Activated naive CD4-positive, alpha-beta T cell treated with anti-CD3 and anti-CD28 coated beads, Interleukin-2, amount 50 U/mL, for 72 hours (primary cell): ENCODE measurements at regions not wholly inside any gene's neighbourhood (a gene's known extent, or its start where the extent isn't known, plus 50 kb on each side); places are given as distances from the start of the nearest gene placed in this dataset.

Experiments used
- ATAC-seq, 2 donors: fragments of 150-1000 bp; cut with Tn5 transposase; 2 replicates each; pipeline ENCODE4 v1.10.0; 2021; ENCODE audit warnings: mild to moderate bottlenecking in 2 of 2, moderate library complexity in 2 of 2
- DNase-seq, 2 donors: peaks; one replicate each; pipeline ENCODE4 v3.0.0; 2021 to 2022; ENCODE audit warnings: low spot score in 2 of 2
- H3K27ac Mint-ChIP-seq, 2 donors: one replicate each; pipeline ENCODE4 v1.8.0; 2022; ENCODE audit warnings: mild to moderate bottlenecking in 2 of 2, mixed read lengths in 2 of 2
- H3K36me3 Mint-ChIP-seq, 2 donors: one replicate each; pipeline ENCODE4 v1.8.0; 2022; ENCODE audit warnings: mixed read lengths in 2 of 2
- H3K9me3 Mint-ChIP-seq, 2 donors: one replicate each; pipeline ENCODE4 v1.8.0; 2022; ENCODE audit warnings: mixed read lengths in 2 of 2

GRCh38 chr20:63087236-63087871 lies 80.6 kb upstream of the BHLHE23 start:
- no peak for ATAC-seq
- Mint-ChIP-seq H3K9me3 (no peaks in the 10 kb centered on the region), H3K36me3 (no peaks in the 10 kb centered on the region), H3K27ac (no peak overlapping the region)
- DNase-seq = peak in 1 of 2 donors; percentile 30

DNA sequence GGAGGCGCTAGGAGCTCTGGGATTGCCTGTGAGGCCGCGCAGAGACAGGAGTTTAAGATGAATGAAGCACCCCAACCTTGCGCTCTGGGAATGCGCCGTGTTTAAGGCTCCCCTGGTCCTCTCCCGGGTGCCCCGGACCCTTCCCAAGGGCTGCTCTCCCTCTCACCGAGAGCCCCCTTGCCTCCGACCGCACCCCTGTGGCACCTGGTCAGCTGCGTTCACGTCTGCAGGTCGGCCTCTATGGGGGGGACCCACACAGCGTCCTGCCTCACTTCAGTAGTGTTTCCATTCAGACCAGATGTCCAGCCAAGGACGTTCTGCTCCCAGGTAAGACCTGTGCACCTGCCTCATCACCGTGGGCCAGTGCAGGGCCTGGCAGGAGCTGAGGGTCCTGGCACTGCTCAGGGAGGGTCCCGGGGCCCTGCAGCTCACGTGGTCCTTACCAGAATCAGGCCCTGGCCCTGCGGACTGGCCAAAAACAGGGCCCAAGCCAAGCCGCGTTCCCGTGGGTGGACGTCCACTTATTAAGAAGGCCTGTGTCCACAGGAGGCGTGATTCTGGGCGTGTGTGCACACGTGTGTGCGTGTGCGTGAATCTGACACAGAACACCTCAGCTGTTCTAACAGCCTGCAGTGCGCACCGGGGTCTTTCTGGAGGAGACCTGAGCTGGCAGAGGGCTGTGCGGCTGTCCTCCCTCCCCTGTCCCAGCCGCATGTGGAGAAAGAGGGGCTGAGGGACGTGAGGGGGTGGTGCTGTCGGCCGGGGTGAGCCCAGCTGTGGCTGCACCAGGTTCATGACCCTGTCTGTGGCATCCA lies 79.9 kb upstream of the BHLHE23 start:
- H3K36me3 Mint-ChIP-seq = no peaks in the 10 kb centered on the region
- ATAC-seq (no peak), DNase-seq (peak in 1 of 2 donors; percentile 44)
- H3K9me3 Mint-ChIP-seq = no peaks in the 10 kb centered on the region
- no peak overlapping the region for H3K27ac Mint-ChIP-seq

- DNase-seq (peak in 1 of 2 donors; percentile 34), ATAC-seq (no peak)
- peaks cover 0 to under 1% of the 10 kb centered on the region in 2 donors for H3K9me3 Mint-ChIP-seq
- no peak overlapping the region for H3K27ac Mint-ChIP-seq
- H3K36me3 Mint-ChIP-seq = no peaks in the 10 kb centered on the region
Measured at GRCh38 chr20:63085151-63085861, 78.5 kb upstream of the BHLHE23 start.

GRCh38 chr20:63084563-63084927 lies 77.8 kb upstream of the BHLHE23 start:
- peaks cover 0 to 8% of the 10 kb centered on the region in 2 donors for H3K9me3 Mint-ChIP-seq
- no peak overlapping the region for H3K27ac Mint-ChIP-seq
- no peak for DNase-seq
- ATAC-seq = no peak
- H3K36me3 Mint-ChIP-seq = peaks cover 0 to 5% of the 10 kb centered on the region in 2 donors

DNA sequence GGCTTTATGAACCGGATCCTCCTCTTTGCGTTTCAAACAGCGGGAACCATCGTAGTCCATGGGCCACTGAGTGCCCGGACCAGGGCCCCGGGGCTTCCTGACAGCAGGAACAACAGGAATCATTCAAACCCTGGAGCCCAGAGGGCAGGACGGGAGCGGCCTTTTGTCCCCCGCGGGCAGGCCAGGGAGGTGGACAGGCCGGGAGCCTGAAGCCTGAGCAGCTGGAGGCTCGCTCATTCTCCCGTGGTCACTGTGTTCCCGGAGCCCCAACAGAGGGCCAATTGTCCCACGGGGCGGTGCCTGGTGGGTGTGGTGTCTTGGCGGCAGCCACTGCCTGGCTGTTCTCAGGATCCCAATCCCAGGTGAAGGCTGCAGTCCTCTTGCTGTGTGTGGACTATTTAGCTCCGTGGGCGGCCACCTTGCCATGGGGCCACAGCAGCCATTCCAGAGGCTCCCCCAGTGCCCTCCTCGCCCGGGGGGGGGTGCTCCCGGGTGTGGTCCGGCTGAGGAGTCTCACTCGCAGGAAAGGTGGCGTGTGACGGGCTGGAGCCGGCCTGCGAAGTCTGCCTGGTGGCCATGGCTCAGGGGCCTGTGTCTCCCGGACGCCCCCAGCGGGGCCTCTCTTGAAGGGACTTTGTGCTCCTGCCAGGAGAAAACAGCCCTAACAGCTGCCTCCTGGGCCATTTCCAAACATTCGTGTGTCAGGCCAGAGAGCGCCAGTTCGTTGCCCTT lies 77.2 kb upstream of the BHLHE23 start:
- ATAC-seq (no peak), DNase-seq (no peak)
- Mint-ChIP-seq H3K27ac (no peak overlapping the region), H3K9me3 (peaks cover 0 to 12% of the 10 kb centered on the region in 2 donors), H3K36me3 (peaks cover 0 to 6% of the 10 kb centered on the region in 2 donors)

- no peak for DNase-seq
- H3K9me3 Mint-ChIP-seq = peaks cover 5 to 17% of the 10 kb centered on the region in 2 donors
- peaks cover 0 to 6% of the 10 kb centered on the region in 2 donors for H3K36me3 Mint-ChIP-seq
- no peak overlapping the region for H3K27ac Mint-ChIP-seq
- ATAC-seq = no peak
Measured at GRCh38 chr20:63082939-63083735, 76.4 kb upstream of the BHLHE23 start.

DNA sequence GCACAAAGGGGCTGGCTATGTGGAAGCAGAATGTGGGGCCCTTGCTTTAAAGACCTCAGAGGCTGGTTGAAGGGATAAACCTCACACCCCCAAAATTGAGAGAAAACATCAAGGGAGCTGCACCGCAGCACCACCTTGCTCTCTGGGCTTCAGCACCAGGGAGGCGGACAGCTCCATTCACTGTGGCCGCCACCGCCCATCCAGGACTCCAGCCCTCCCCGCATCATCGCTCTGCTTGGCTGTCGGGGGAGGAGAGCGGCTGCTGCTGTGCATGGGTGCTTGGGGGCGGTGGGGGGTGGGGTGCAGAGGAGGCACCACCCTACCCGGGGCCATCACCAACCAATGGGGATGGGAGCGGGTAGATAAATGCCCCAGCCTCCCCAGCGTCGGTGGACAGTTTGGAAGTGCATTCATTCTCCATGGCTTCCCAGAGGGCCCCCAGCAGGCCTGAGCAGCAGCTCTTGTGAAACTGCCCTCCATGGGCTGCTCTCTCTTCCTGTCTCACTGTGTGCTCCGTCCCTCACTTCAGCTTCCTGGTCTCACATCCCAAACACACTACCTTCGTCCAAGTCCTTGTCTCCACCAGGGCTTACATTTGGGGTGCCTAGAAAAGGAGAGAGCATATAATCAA lies 75.7 kb upstream of the BHLHE23 start:
- Mint-ChIP-seq H3K9me3 (peaks cover 10 to 21% of the 10 kb centered on the region in 2 donors), H3K36me3 (peaks cover 0 to 9% of the 10 kb centered on the region in 2 donors), H3K27ac (no peak overlapping the region)
- ATAC-seq = no peak
- DNase-seq = peak in 1 of 2 donors; percentile 57

- no peak for DNase-seq
- H3K27ac Mint-ChIP-seq = no peak overlapping the region
- H3K9me3 Mint-ChIP-seq = peaks cover 12 to 21% of the 10 kb centered on the region in 2 donors
- peaks cover 0 to 10% of the 10 kb centered on the region in 2 donors for H3K36me3 Mint-ChIP-seq
- ATAC-seq = no peak
Measured at GRCh38 chr20:63081831-63082230, 75.1 kb upstream of the BHLHE23 start.

- no peak for DNase-seq
- Mint-ChIP-seq H3K27ac (no peak overlapping the region), H3K9me3 (peaks cover 12 to 21% of the 10 kb centered on the region in 2 donors), H3K36me3 (peaks cover 0 to 10% of the 10 kb centered on the region in 2 donors)
- ATAC-seq = no peak
Measured at GRCh38 chr20:63081351-63081750, 74.6 kb upstream of the BHLHE23 start.

GRCh38 chr20:63080811-63081210 lies 74.0 kb upstream of the BHLHE23 start:
- Mint-ChIP-seq H3K27ac (no peak overlapping the region), H3K9me3 (peaks cover 15 to 21% of the 10 kb centered on the region in 2 donors), H3K36me3 (peaks cover 0 to 10% of the 10 kb centered on the region in 2 donors)
- ATAC-seq = no peak
- DNase-seq = no peak

DNA sequence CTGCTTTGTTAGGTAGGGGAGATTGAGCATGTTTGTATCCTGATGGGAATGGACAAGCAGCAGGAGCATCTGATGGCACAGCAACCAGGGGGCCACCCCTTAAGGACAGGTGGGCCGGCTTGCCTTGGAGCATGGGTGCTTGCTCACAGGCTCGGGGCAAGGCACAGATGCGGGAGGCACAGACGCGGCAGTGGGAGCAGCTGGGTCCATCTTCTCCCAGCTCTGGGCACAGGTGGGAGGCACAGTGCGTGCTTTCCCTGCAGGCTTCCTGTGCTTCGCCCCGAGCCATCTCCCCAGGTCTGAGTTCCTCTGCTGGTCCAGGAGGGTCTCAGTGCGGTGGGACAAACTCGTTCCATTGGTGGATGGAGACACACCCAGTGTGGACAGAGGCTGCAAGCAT lies 73.6 kb upstream of the BHLHE23 start:
- Mint-ChIP-seq H3K27ac (no peak overlapping the region), H3K9me3 (peaks cover 15 to 21% of the 10 kb centered on the region in 2 donors), H3K36me3 (peaks cover 0 to 10% of the 10 kb centered on the region in 2 donors)
- no peak for DNase-seq
- no peak for ATAC-seq

- Mint-ChIP-seq H3K9me3 (peaks cover 15 to 21% of the 10 kb centered on the region in 2 donors), H3K36me3 (peaks cover 0 to 10% of the 10 kb centered on the region in 2 donors), H3K27ac (no peak overlapping the region)
- no peak for DNase-seq
- no peak for ATAC-seq
Measured at GRCh38 chr20:63079971-63080370, 73.2 kb upstream of the BHLHE23 start.

- H3K9me3 Mint-ChIP-seq = peaks cover 15 to 21% of the 10 kb centered on the region in 2 donors
- peaks cover 0 to 10% of the 10 kb centered on the region in 2 donors for H3K36me3 Mint-ChIP-seq
- H3K27ac Mint-ChIP-seq = no peak overlapping the region
- ATAC-seq (no peak), DNase-seq (no peak)
Measured at GRCh38 chr20:63077705-63078104, 70.9 kb upstream of the BHLHE23 start.

- peaks cover 15 to 21% of the 10 kb centered on the region in 2 donors for H3K9me3 Mint-ChIP-seq
- peaks cover 0 to 10% of the 10 kb centered on the region in 2 donors for H3K36me3 Mint-ChIP-seq
- DNase-seq = no peak
- no peak overlapping the region for H3K27ac Mint-ChIP-seq
- ATAC-seq = no peak
Measured at GRCh38 chr20:63076421-63076820, 69.7 kb upstream of the BHLHE23 start.

- ATAC-seq (no peak), DNase-seq (no peak)
- Mint-ChIP-seq H3K9me3 (peaks cover 13 to 15% of the 10 kb centered on the region in 2 donors), H3K27ac (no peak overlapping the region), H3K36me3 (peaks cover 0 to 6% of the 10 kb centered on the region in 2 donors)
Measured at GRCh38 chr20:63074631-63075030, 67.9 kb upstream of the BHLHE23 start.
